Hindlimb muscle (tissue), 1 donor: ENCODE measurements at regions not wholly inside any gene's neighbourhood (a gene's known extent, or its start where the extent isn't known, plus 50 kb on each side); places are given as distances from the start of the nearest gene placed in this dataset.

Experiments used
- DNase-seq: peaks from one replicate; pipeline ENCODE4 v3.0.0-alpha.2; 2013

DNA sequence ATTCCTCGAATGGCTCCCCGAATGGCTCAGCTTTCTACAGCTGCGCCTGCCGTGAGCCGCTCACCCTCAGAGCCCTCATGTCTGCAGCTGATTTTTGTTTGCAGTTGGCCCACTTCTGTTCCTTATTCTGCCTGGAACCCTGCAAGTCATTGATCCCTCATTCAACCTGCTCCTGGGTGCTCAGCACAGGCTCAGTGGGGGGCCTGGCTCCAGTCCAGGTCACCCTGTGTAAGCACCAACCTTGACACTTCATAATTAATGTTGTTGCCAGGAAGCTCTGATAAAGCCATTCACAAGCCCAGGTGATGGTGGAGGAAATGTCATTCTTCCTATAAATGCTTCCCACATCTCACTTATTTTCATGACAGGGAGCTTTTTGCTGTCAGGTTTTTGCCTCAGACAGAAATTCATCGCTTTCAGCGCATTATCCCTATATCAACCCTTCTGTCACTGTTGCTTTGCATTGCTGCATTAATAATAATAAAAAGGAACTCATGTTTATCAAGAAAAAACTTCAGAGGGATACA, 85.7 kb downstream of the F11 start:
- DNase-seq = no peak

DNA sequence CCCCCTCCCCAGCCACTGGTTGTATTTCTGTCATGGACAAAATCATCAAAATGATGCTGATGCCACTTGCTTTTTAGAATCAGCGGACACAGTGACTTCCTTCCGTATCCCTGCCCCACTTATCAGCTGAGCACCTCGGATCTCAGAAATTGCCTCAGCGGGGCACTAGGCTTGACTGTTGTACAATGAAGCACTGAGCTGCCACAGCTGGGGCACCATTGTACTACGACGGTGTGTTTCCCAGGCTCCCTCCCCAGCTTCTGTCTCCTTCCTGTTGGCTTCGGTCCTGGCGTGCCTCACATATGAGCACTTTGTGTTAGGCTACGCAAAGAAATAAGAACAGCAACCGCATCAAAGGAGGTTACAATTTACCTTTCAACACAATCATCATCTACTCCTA, 82.4 kb downstream of the F11 start:
- no peak for DNase-seq

DNA sequence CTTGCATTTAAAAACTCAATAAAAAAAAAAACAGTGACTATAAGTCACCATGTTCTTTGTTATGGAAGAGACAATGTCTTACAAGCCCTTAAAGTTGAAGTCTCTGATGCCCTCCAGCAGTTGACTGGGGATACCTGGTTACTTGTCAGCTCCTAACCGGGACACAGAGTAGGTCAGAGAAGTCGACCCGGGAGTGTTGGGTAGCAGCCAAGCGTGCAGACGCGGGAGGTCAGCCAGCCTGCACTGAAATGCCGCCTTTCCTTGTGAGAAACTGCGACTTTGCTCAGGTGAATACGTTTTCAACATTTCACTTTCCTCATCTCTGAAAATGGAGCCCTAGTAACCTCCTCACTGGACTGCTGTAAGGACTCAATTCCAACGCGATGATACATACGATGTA, 81.8 kb downstream of the F11 start:
- DNase-seq = no peak

DNA sequence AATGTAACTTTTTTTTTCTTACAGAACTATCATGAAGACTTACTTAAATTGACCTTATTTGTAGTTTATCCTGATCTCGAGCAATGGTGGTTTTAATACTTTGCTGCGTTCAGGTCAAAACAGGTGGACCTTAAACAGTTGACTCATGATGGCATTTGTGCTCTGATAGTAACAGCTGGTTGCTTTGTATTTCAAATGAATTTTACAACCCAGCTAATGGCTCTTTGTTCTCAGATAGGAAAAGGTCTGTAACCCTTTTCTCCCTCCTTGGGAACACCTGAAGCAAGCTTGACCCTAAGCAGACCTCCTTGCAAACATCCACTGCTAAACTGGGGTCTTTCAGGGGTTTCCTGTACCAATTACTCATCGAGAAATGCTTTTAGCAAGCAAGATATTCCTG, 79.2 kb downstream of the F11 start:
- no peak for DNase-seq

DNA sequence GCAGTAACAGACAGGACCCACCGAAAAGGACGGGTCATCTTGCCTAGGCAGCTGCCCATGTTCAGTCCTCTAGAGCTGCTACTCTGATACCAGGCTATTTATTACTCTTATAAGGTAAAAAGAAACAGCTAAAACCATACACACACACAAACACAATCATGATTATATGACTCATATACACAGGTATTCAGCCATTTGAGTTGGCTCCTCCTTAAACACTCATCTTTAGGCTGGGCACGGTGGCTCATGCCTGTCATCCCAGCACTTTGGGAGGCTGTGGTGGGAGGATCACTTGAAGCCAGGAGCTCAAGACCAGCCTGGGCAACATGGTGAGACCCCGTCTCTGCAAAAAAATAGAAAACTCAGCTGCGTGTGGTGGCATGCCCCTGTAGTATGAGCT, 76.6 kb downstream of the F11 start:
- no peak for DNase-seq

DNA sequence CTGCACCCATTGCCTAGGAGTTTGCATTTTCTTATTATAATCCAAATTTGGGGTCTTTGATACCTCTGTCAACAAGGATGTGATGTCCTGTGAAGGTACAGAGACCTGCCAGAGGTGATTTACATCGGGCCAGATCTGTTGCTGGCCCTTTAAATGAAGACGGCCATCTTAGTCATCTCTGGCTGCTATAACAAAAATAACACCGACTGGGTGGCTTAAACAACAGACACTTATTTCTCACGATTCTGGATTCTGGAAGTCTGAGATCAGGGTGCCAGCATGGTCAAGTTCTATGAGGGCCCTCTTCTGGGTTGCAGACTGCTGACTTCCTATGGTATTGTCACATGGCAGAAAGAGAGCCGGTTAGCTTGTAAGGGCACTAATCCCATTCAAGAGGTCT, 75.7 kb downstream of the F11 start:
- DNase-seq = no peak
